PFSK-1 (cell line): ENCODE measurements at regions not wholly inside any gene's neighbourhood (a gene's known extent, or its start where the extent isn't known, plus 50 kb on each side); places are given as distances from the start of the nearest gene placed in this dataset.

Experiments
- FOXP2 ChIP-seq: optimal IDR thresholded peaks from 2 replicates; pipeline ENCODE3; 2011; ENCODE audit warnings: borderline replicate concordance, control low read depth, inconsistent platforms; ENCODE audit not compliant: insufficient read depth; ENCODE audit errors: extremely low read length, extremely low read depth
- POLR2AphosphoS5 ChIP-seq: IDR thresholded peaks from 2 replicates; pipeline ENCODE4 v1.6.1; 2012; ENCODE audit warnings: low read depth, mild to moderate bottlenecking, control low read depth, low read length, moderate library complexity
- SIN3A ChIP-seq: IDR thresholded peaks from 2 replicates; pipeline ENCODE4 v1.6.1; 2012; ENCODE audit warnings: mild to moderate bottlenecking, low read length, moderate library complexity, borderline replicate concordance; ENCODE audit not compliant: insufficient read depth
- TAF1 ChIP-seq: IDR thresholded peaks from 2 replicates; pipeline ENCODE4 v1.6.1; 2012; ENCODE audit warnings: low read length, control low read depth, borderline replicate concordance; ENCODE audit not compliant: insufficient read depth
- TF ChIP-seq, protein P1 (sequence below), 2 experiments: IDR thresholded peaks; 2 replicates each; pipeline versions ENCODE4 v1.6.1 to v1.8.0; 2011 to 2012; ENCODE audit warnings: low read depth in 2 of 2, low read length in 2 of 2, control low read depth in 1 of 2, inconsistent platforms in 1 of 2, mild to moderate bottlenecking in 1 of 2, moderate library complexity in 1 of 2; ENCODE audit not compliant: insufficient read depth in 1 of 2

GRCh38 chr4:79048878-79049277 lies 109.6 kb upstream of the PAQR3 start:
- no peak for TF ChIP-seq FOXP2
- TF ChIP-seq, protein P1, sequence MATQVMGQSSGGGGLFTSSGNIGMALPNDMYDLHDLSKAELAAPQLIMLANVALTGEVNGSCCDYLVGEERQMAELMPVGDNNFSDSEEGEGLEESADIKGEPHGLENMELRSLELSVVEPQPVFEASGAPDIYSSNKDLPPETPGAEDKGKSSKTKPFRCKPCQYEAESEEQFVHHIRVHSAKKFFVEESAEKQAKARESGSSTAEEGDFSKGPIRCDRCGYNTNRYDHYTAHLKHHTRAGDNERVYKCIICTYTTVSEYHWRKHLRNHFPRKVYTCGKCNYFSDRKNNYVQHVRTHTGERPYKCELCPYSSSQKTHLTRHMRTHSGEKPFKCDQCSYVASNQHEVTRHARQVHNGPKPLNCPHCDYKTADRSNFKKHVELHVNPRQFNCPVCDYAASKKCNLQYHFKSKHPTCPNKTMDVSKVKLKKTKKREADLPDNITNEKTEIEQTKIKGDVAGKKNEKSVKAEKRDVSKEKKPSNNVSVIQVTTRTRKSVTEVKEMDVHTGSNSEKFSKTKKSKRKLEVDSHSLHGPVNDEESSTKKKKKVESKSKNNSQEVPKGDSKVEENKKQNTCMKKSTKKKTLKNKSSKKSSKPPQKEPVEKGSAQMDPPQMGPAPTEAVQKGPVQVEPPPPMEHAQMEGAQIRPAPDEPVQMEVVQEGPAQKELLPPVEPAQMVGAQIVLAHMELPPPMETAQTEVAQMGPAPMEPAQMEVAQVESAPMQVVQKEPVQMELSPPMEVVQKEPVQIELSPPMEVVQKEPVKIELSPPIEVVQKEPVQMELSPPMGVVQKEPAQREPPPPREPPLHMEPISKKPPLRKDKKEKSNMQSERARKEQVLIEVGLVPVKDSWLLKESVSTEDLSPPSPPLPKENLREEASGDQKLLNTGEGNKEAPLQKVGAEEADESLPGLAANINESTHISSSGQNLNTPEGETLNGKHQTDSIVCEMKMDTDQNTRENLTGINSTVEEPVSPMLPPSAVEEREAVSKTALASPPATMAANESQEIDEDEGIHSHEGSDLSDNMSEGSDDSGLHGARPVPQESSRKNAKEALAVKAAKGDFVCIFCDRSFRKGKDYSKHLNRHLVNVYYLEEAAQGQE (IDR thresholded peaks at IDR 0.05; ENCODE audit: insufficient read depth in 1 of 2, low read depth in 2 of 2, low read length in 2 of 2): no peak
- TF ChIP-seq SIN3A: no peak
- TF ChIP-seq POLR2AphosphoS5: no peak
- TF ChIP-seq TAF1: no peak

DNA sequence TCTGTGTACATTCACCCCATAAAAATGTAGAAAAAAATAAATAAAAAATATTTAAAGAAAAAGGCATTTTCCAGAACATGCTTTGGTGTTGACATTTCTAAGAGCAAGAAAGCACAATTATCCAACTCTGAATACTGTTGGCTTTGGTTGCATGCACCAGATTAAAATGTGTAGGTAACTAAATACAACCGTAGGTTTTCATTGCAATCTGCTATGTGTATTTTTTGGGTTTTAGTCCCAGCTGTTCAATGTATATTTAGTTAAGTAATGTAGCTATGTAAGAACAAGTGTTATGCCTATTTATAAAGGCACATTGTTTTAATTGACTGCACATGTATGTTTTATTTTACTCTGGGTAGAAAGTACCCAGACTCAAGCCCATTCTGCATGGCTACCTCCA lies 108.1 kb upstream of the PAQR3 start:
- TF ChIP-seq SIN3A (no peak), FOXP2 (no peak), TAF1 (no peak), POLR2AphosphoS5 (no peak)
- TF ChIP-seq, protein P1 (IDR thresholded peaks at IDR 0.05; ENCODE audit: insufficient read depth in 1 of 2, low read depth in 2 of 2, low read length in 2 of 2): no peak

DNA sequence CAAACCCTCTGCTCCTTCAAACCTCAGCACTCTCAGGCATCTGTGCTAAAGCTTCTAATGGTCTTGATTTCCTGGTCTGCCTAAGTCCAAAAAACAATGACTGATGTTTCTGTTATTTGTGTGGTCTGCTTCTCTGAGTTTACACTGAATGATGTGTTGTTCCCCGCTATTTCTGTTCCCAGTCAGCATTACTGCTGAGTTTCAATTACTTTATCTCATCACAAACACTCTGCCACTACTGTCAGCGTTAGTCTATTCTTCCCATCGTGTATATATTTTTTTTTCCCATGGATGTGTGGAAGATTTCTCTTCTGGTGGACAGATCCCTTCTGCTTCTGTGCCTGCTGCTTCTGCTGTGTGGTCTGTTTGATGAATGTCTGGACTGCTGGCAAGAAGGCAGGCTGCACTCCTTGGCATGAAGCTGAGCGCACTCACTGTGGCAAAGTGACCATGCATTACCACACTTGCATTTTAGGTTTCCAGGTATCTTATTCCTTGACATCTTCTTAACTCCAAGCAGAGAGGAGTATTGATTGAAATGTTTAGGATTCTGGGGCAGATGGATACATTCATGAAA lies 106.9 kb upstream of the PAQR3 start:
- TF ChIP-seq, protein P1 (IDR thresholded peaks at IDR 0.05; ENCODE audit: insufficient read depth in 1 of 2, low read depth in 2 of 2, low read length in 2 of 2): no peak
- no peak for TF ChIP-seq FOXP2
- no peak for TF ChIP-seq TAF1
- no peak for TF ChIP-seq POLR2AphosphoS5
- TF ChIP-seq SIN3A: no peak

GRCh38 chr4:79044141-79044659 lies 105.0 kb upstream of the PAQR3 start:
- TF ChIP-seq SIN3A: no peak
- TF ChIP-seq POLR2AphosphoS5: no peak
- TF ChIP-seq, protein P1 (IDR thresholded peaks at IDR 0.05; ENCODE audit: insufficient read depth in 1 of 2, low read depth in 2 of 2, low read length in 2 of 2): no peak
- TF ChIP-seq FOXP2: no peak
- no peak for TF ChIP-seq TAF1
